Dermis microvascular lymphatic vessel endothelial cell (primary cell): ENCODE measurements at regions not wholly inside any gene's neighbourhood (a gene's known extent, or its start where the extent isn't known, plus 50 kb on each side); places are given as distances from the start of the nearest gene placed in this dataset.
A peak's percentile ranks its signal among the peaks of the same experiment; 100 is the strongest.

Experiments used
- DNase-seq, 2 donors: peaks; one replicate each; pipeline versions ENCODE4 v3.0.0 to v3.0.0-alpha.2; 2010; ENCODE audit warnings: low read depth in 2 of 2

GRCh38 chr9:18385696-18386490 lies 88.1 kb upstream of the ADAMTSL1 start:
- DNase-seq: no peak

GRCh38 chr9:18390393-18390792 lies 83.6 kb upstream of the ADAMTSL1 start:
- no peak for DNase-seq

GRCh38 chr9:18393340-18394130 lies 80.4 kb upstream of the ADAMTSL1 start:
- DNase-seq: peak in 1 of 2 donors; percentile 97

- peak; percentile 39 to 82 for DNase-seq
Observed at GRCh38 chr9:18394847-18395351, 79.1 kb upstream of the ADAMTSL1 start.

- peak in 1 of 2 donors; percentile 65 for DNase-seq
Observed at GRCh38 chr9:18396102-18396728, 77.7 kb upstream of the ADAMTSL1 start.

- DNase-seq: peak in 1 of 2 donors; percentile 52
Observed at GRCh38 chr9:18397076-18397475, 76.9 kb upstream of the ADAMTSL1 start.

GRCh38 chr9:18398038-18398437 lies 75.9 kb upstream of the ADAMTSL1 start:
- no peak for DNase-seq

- peak in 1 of 2 donors; percentile 57 for DNase-seq
Observed at GRCh38 chr9:18404434-18405029, 69.4 kb upstream of the ADAMTSL1 start.

GRCh38 chr9:18405240-18405639 lies 68.7 kb upstream of the ADAMTSL1 start:
- peak in 1 of 2 donors; percentile 48 for DNase-seq

- DNase-seq: no peak
Observed at GRCh38 chr9:18410983-18411382, 63.0 kb upstream of the ADAMTSL1 start.

GRCh38 chr9:18421391-18421790 lies 52.6 kb upstream of the ADAMTSL1 start:
- no peak for DNase-seq

- no peak for DNase-seq
Observed at GRCh38 chr9:18422296-18423036, 51.5 kb upstream of the ADAMTSL1 start.

- no peak for DNase-seq
Observed at GRCh38 chr9:18423791-18424531, 50.0 kb upstream of the ADAMTSL1 start.
